GM23248 (cell line): ENCODE measurements at regions not wholly inside any gene's neighbourhood (a gene's known extent, or its start where the extent isn't known, plus 50 kb on each side); places are given as distances from the start of the nearest gene placed in this dataset.

Experiments used
- EZH2 ChIP-seq: fragments of 200-600 bp; sonication (generic); IDR thresholded peaks from 2 replicates; pipeline ENCODE4 v1.6.1; 2018; ENCODE audit warnings: antibody characterized with exemption, mild to moderate bottlenecking; ENCODE audit not compliant: insufficient read depth, poor library complexity, severe bottlenecking
- EZH2phosphoT487 ChIP-seq: fragments of 200-600 bp; sonication (generic); IDR thresholded peaks from 2 replicates; pipeline ENCODE4 v1.6.1; 2018; ENCODE audit warnings: antibody characterized with exemption, moderate library complexity, mild to moderate bottlenecking, low read depth; ENCODE audit not compliant: insufficient read depth

- TF ChIP-seq EZH2 (no peak), EZH2phosphoT487 (no peak)
These were observed 418.1 kb downstream of the PRR16 start for GRCh38 chr5:120882038-120882775.
